ENCODE measurements at regions not wholly inside any gene's neighbourhood (a gene's known extent, or its start where the extent isn't known, plus 50 kb on each side); places are given as distances from the start of the nearest gene placed in this dataset.

DNA sequence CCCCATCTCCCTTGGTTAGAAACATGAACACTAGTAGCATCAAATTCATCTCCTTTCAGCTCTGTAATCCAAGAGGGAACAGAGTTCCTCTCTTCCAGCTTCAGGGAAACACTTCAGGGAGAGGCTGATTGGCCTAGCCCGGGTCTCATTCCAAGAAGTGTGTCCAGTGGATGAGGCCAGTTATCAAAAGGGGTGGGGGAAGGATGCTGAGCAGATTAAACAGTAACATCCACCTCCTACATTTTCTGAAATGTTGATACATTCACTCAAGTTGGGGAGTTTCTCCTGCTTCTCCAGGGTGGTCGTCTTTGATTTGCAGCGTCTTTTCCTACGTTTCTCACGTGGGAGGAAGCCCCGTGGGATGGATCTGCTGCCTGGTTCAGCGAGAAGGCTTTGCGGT is 62.9 kb upstream of the WSB1 start:
- TF ChIP-seq POLR2A (IDR thresholded peaks at IDR 0.05; ENCODE audit: low read depth, low read length) (no peak), POLR2AphosphoS5 (IDR thresholded peaks at IDR 0.05; ENCODE audit: low read depth, low read length) (no peak)
